Activated CD4-positive, alpha-beta T cell treated with anti-CD3 and anti-CD28 coated beads, Interleukin-2, Interleukin-4, amounts not matched to agents 100 ng/mL and 50 ng/mL, durations not matched to agents 16 hours and 8 hours (primary cell): ENCODE measurements at regions not wholly inside any gene's neighbourhood (a gene's known extent, or its start where the extent isn't known, plus 50 kb on each side); places are given as distances from the start of the nearest gene placed in this dataset.
A peak's percentile ranks its signal among the peaks of the same experiment; 100 is the strongest.
"Not testable (repeated sequence)": the region's sequence is repeated elsewhere in the genome, so short reads cannot be mapped to it uniquely, and the experiment has no call there.

Source experiments
- DNase-seq: peaks from one replicate; pipeline ENCODE4 v3.0.0-alpha.2; 2020; ENCODE audit warnings: low spot score

GRCh38 chr18:11380968-11381367, 228.4 kb upstream of the SLC35G4 start:
- no peak for DNase-seq

- DNase-seq = no peak
These were observed 229.7 kb upstream of the SLC35G4 start for GRCh38 chr18:11379660-11380059.

- no peak for DNase-seq
These were observed 228.6 kb upstream of the PIEZO2 start for GRCh38 chr18:11377766-11378540.

- DNase-seq = no peak
These were observed 222.8 kb upstream of the PIEZO2 start for GRCh38 chr18:11372163-11372562.

GRCh38 chr18:11369556-11369955, 220.2 kb upstream of the PIEZO2 start:
- DNase-seq = no peak

- no peak for DNase-seq
These were observed 218.7 kb upstream of the PIEZO2 start for GRCh38 chr18:11368020-11368419.

GRCh38 chr18:11367351-11367750, 218.0 kb upstream of the PIEZO2 start:
- no peak for DNase-seq

GRCh38 chr18:11366410-11366809, 217.0 kb upstream of the PIEZO2 start:
- DNase-seq = no peak

GRCh38 chr18:11362856-11363255, 213.5 kb upstream of the PIEZO2 start:
- DNase-seq = no peak

GRCh38 chr18:11361862-11362261, 212.5 kb upstream of the PIEZO2 start:
- DNase-seq = not testable (repeated sequence)

- DNase-seq = no peak
These were observed 208.3 kb upstream of the PIEZO2 start for GRCh38 chr18:11357678-11358077.

- DNase-seq = not testable (repeated sequence)
These were observed 195.2 kb upstream of the PIEZO2 start for GRCh38 chr18:11344576-11344975.

- no peak for DNase-seq
These were observed 193.7 kb upstream of the PIEZO2 start for GRCh38 chr18:11343096-11343495.

- DNase-seq = not testable (repeated sequence)
These were observed 192.7 kb upstream of the PIEZO2 start for GRCh38 chr18:11342115-11342514.

GRCh38 chr18:11339188-11339775, 189.9 kb upstream of the PIEZO2 start:
- DNase-seq = no peak

GRCh38 chr18:11336241-11336640, 186.9 kb upstream of the PIEZO2 start:
- DNase-seq = no peak

- no peak for DNase-seq
These were observed 178.1 kb upstream of the PIEZO2 start for GRCh38 chr18:11327391-11328009.

- peak; percentile 67 for DNase-seq
These were observed 175.8 kb upstream of the PIEZO2 start for GRCh38 chr18:11324956-11325882.

GRCh38 chr18:11324510-11324909, 175.1 kb upstream of the PIEZO2 start:
- no peak for DNase-seq

- no peak for DNase-seq
These were observed 174.0 kb upstream of the PIEZO2 start for GRCh38 chr18:11323359-11323819.

GRCh38 chr18:11322716-11323115, 173.3 kb upstream of the PIEZO2 start:
- no peak for DNase-seq

- DNase-seq = no peak
These were observed 172.6 kb upstream of the PIEZO2 start for GRCh38 chr18:11322006-11322405.
